Stomach smooth muscle (tissue), 2 donors: ENCODE measurements at regions not wholly inside any gene's neighbourhood (a gene's known extent, or its start where the extent isn't known, plus 50 kb on each side); places are given as distances from the start of the nearest gene placed in this dataset.
"Not testable (repeated sequence)": the region's sequence is repeated elsewhere in the genome, so short reads cannot be mapped to it uniquely, and the experiment has no call there.

Source experiments
- H3K27ac ChIP-seq: one replicate; pipeline ENCODE4 v1.7.0; 2013; ENCODE audit warnings: mild to moderate bottlenecking, low read length, inconsistent platforms
- H3K27me3 ChIP-seq, 2 donors: one replicate each; pipeline ENCODE4 v1.7.0; 2013; ENCODE audit warnings: low read length in 2 of 2; ENCODE audit not compliant: insufficient read depth in 2 of 2, control insufficient read depth in 1 of 2
- H3K36me3 ChIP-seq, 2 donors: one replicate each; pipeline ENCODE4 v1.7.0; 2013; ENCODE audit warnings: low read length in 2 of 2; ENCODE audit not compliant: control insufficient read depth in 2 of 2, insufficient read depth in 2 of 2
- H3K4me1 ChIP-seq: one replicate; pipeline ENCODE4 v1.7.0; 2013; ENCODE audit warnings: low read length; ENCODE audit not compliant: control insufficient read depth, insufficient read depth
- H3K4me3 ChIP-seq, 2 donors: one replicate each; pipeline ENCODE4 v1.7.0; 2013; ENCODE audit warnings: low read length in 2 of 2
- H3K9ac ChIP-seq, 2 donors: one replicate each; pipeline ENCODE4 v1.7.0; 2013; ENCODE audit warnings: low read length in 2 of 2, mild to moderate bottlenecking in 1 of 2
- H3K9me3 ChIP-seq, 2 donors: one replicate each; pipeline ENCODE4 v1.7.0; 2013; ENCODE audit warnings: low read length in 2 of 2; ENCODE audit not compliant: control insufficient read depth in 2 of 2
- donor health status: healthy.
- donor health status: Pancreatic carcinoma.

- H3K4me1 ChIP-seq, result peaks cover 4% of the 10 kb centered on the region
- H3K9me3 ChIP-seq, result no peaks in the 10 kb centered on the region
- no peaks in the 10 kb centered on the region for H3K27me3 ChIP-seq
- H3K9ac ChIP-seq, result no peak overlapping the region
- no peak overlapping the region for H3K27ac ChIP-seq
- H3K36me3 ChIP-seq, result no peaks in the 10 kb centered on the region
- H3K4me3 ChIP-seq, result no peak overlapping the region
These were observed 185.7 kb downstream of the TM9SF2 start for GRCh38 chr13:99686944-99687411.

GRCh38 chr13:99686157-99686572 lies 184.9 kb downstream of the TM9SF2 start:
- H3K9me3 ChIP-seq, result no peaks in the 10 kb centered on the region
- H3K27me3 ChIP-seq, result no peaks in the 10 kb centered on the region
- no peak overlapping the region for H3K27ac ChIP-seq
- H3K4me1 ChIP-seq, result peaks cover 4% of the 10 kb centered on the region
- H3K36me3 ChIP-seq, result no peaks in the 10 kb centered on the region
- no peak overlapping the region for H3K4me3 ChIP-seq
- peak overlapping the region in 1 of 2 donors; percentile 29 for H3K9ac ChIP-seq

GRCh38 chr13:99681695-99682094 lies 180.4 kb downstream of the TM9SF2 start:
- H3K4me1 ChIP-seq, result peaks cover 4% of the 10 kb centered on the region
- no peaks in the 10 kb centered on the region for H3K9me3 ChIP-seq
- no peaks in the 10 kb centered on the region for H3K27me3 ChIP-seq
- H3K4me3 ChIP-seq, result no peak overlapping the region
- H3K9ac ChIP-seq, result no peak overlapping the region
- no peaks in the 10 kb centered on the region for H3K36me3 ChIP-seq
- H3K27ac ChIP-seq, result no peak overlapping the region

GRCh38 chr13:99677116-99677951 lies 176.1 kb downstream of the TM9SF2 start:
- no peaks in the 10 kb centered on the region for H3K36me3 ChIP-seq
- H3K27ac ChIP-seq, result no peak overlapping the region
- H3K4me3 ChIP-seq, result no peak overlapping the region
- no peak overlapping the region for H3K9ac ChIP-seq
- H3K4me1 ChIP-seq, result no peaks in the 10 kb centered on the region
- peaks cover 0 to 3% of the 10 kb centered on the region in 2 donors for H3K9me3 ChIP-seq
- H3K27me3 ChIP-seq, result no peaks in the 10 kb centered on the region

GRCh38 chr13:99671746-99672145 lies 170.5 kb downstream of the TM9SF2 start:
- Histone ChIP-seq H3K9me3 (peaks cover 0 to 3% of the 10 kb centered on the region in 2 donors), H3K4me1 (no peaks in the 10 kb centered on the region), H3K27me3 (no peaks in the 10 kb centered on the region), H3K9ac (no peak overlapping the region), H3K36me3 (no peaks in the 10 kb centered on the region), H3K4me3 (no peak overlapping the region), H3K27ac (no peak overlapping the region)

GRCh38 chr13:99669096-99669495 lies 167.8 kb downstream of the TM9SF2 start:
- not testable (repeated sequence) for H3K9ac ChIP-seq, H3K4me3 ChIP-seq, H3K4me1 ChIP-seq, H3K27me3 ChIP-seq, H3K27ac ChIP-seq, H3K36me3 ChIP-seq, H3K9me3 ChIP-seq

GRCh38 chr13:99666146-99666805 lies 165.0 kb downstream of the TM9SF2 start:
- Histone ChIP-seq H3K27me3 (no peaks in the 10 kb centered on the region), H3K9ac (no peak overlapping the region), H3K36me3 (no peaks in the 10 kb centered on the region), H3K4me3 (no peak overlapping the region), H3K27ac (no peak overlapping the region), H3K9me3 (no peaks in the 10 kb centered on the region), H3K4me1 (no peaks in the 10 kb centered on the region)

- Histone ChIP-seq H3K9me3 (no peaks in the 10 kb centered on the region), H3K9ac (no peak overlapping the region), H3K4me3 (no peak overlapping the region), H3K27me3 (no peaks in the 10 kb centered on the region), H3K27ac (no peak overlapping the region), H3K36me3 (no peaks in the 10 kb centered on the region), H3K4me1 (no peaks in the 10 kb centered on the region)
These were observed 164.4 kb downstream of the TM9SF2 start for GRCh38 chr13:99665711-99666110.

GRCh38 chr13:99663908-99664307 lies 162.6 kb downstream of the TM9SF2 start:
- no peaks in the 10 kb centered on the region for H3K9me3 ChIP-seq
- no peaks in the 10 kb centered on the region for H3K4me1 ChIP-seq
- H3K4me3 ChIP-seq, result no peak overlapping the region
- no peak overlapping the region for H3K9ac ChIP-seq
- H3K27me3 ChIP-seq, result no peaks in the 10 kb centered on the region
- no peak overlapping the region for H3K27ac ChIP-seq
- no peaks in the 10 kb centered on the region for H3K36me3 ChIP-seq

- no peak overlapping the region for H3K4me3 ChIP-seq
- H3K27me3 ChIP-seq, result no peaks in the 10 kb centered on the region
- no peaks in the 10 kb centered on the region for H3K9me3 ChIP-seq
- no peak overlapping the region for H3K27ac ChIP-seq
- H3K9ac ChIP-seq, result no peak overlapping the region
- peaks cover 2% of the 10 kb centered on the region for H3K4me1 ChIP-seq
- no peaks in the 10 kb centered on the region for H3K36me3 ChIP-seq
These were observed 162.0 kb downstream of the TM9SF2 start for GRCh38 chr13:99663185-99663825.
